ENCODE measurements at regions not wholly inside any gene's neighbourhood (a gene's known extent, or its start where the extent isn't known, plus 50 kb on each side); places are given as distances from the start of the nearest gene placed in this dataset.

DNA sequence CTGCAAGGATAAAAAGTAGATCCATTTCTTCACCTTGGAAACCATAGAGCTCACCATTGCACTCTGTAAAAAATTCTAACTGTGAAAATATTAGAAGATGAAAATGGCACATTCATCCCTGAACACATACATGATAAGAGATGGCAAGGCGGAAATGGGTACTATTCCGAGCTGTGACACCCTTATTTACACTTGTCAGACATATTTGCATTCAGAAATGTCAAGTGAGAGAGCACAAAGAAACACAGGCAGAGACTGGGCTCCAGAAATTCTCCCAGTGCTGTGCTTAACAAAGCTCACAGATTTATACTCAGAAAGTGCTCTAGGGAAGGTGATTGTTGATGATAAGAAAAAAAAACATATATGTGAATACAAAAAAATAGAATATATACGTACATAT lies 170.3 kb upstream of the PUM3 start:
- TF ChIP-seq, protein P1, sequence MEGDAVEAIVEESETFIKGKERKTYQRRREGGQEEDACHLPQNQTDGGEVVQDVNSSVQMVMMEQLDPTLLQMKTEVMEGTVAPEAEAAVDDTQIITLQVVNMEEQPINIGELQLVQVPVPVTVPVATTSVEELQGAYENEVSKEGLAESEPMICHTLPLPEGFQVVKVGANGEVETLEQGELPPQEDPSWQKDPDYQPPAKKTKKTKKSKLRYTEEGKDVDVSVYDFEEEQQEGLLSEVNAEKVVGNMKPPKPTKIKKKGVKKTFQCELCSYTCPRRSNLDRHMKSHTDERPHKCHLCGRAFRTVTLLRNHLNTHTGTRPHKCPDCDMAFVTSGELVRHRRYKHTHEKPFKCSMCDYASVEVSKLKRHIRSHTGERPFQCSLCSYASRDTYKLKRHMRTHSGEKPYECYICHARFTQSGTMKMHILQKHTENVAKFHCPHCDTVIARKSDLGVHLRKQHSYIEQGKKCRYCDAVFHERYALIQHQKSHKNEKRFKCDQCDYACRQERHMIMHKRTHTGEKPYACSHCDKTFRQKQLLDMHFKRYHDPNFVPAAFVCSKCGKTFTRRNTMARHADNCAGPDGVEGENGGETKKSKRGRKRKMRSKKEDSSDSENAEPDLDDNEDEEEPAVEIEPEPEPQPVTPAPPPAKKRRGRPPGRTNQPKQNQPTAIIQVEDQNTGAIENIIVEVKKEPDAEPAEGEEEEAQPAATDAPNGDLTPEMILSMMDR (IDR thresholded peaks at IDR 0.05), result no peak
- TF ChIP-seq POLR2A (IDR thresholded peaks at IDR 0.05), result no peak
- no peak for DNase-seq (ENCODE audit: low spot score in 2 of 2)
- WGBS, 2 donors, result 77 to 83% methylated on average over 3 of the region's 3 CpGs
- no peak overlapping the region for H3K4me3 ChIP-seq (ENCODE audit: low read depth, poor library complexity, severe bottlenecking)
- intact Hi-C loops (cut with DNase I; ENCODE audit: low total_unique reads), result no loop called here

DNA sequence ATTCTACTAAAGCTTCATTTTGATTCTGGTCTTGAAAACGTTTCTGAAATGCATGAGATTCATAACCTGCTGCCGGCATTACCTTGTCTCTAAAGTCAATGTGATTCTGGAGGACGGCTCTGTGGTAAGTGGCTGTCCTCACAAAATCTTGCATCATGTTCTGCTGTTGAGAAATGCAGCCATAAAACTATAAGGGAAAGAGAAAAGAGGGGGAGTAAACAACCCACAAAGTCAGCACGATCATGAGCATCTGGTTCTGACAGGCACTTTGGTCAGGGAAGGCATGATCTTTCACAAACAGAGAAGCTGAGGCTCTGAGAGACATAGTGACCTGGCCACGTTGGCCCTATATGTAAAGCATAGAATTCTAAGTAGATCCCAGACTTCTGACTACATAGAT lies 168.9 kb upstream of the PUM3 start:
- H3K4me3 ChIP-seq (ENCODE audit: low read depth, poor library complexity, severe bottlenecking), result no peak overlapping the region
- DNase-seq (ENCODE audit: low spot score in 2 of 2), result no peak
- WGBS, 2 donors, result 71% methylated on average over 5 of the region's 5 CpGs
- TF ChIP-seq, protein P1 (IDR thresholded peaks at IDR 0.05), result no peak
- TF ChIP-seq POLR2A (IDR thresholded peaks at IDR 0.05), result no peak
- intact Hi-C loops (cut with DNase I; ENCODE audit: low total_unique reads), result no loop called here

DNA sequence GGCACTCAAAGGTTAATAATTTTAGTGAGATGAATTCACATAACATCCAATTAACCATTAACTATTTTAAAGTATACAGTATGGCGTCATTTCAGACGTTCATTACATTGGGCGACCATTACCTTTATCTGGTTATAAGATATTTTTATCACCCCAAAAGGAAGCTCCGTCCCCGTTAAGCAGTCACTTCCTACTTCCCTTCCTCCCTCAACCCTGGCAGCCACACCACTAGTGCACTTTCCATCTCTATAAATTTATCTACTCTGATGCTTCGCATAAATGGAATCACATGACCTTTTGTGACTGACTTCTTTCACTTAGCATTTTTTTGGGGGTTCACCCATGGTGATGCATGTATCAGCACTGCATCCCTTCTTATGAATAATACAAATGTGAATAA lies 168.3 kb upstream of the PUM3 start:
- intact Hi-C loops (cut with DNase I; ENCODE audit: low total_unique reads), result no loop called here
- WGBS, 2 donors, result 76 to 84% methylated on average over 6 of the region's 6 CpGs
- no peak overlapping the region for H3K4me3 ChIP-seq (ENCODE audit: low read depth, poor library complexity, severe bottlenecking)
- TF ChIP-seq, protein P1 (IDR thresholded peaks at IDR 0.05), result no peak
- no peak for TF ChIP-seq POLR2A (IDR thresholded peaks at IDR 0.05)
- DNase-seq (ENCODE audit: low spot score in 2 of 2), result no peak

DNA sequence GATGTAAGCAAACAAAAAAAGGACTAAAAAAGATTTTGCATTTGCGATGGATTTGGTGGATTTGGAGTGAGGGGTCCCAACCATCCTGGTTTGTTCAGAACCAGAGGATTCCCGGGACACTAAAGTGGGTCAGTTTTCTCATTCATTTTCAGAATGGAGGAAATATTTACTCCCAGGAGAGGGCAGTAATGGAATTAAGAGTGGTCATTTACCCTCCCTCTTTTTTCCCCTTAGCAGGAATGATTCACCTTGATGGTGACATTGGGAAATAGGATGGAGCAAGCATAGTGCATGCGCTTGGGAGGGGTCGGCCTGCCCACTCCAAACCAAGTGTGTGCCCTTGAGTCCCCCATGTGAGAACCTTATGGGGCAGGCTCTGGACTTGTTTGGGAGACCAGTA lies 164.2 kb upstream of the PUM3 start:
- WGBS, 2 donors, result 89 to 92% methylated on average over 4 of the region's 4 CpGs
- no peak for TF ChIP-seq POLR2A (IDR thresholded peaks at IDR 0.05)
- TF ChIP-seq, protein P1 (IDR thresholded peaks at IDR 0.05), result no peak
- intact Hi-C loops (cut with DNase I; ENCODE audit: low total_unique reads), result no loop called here

DNA sequence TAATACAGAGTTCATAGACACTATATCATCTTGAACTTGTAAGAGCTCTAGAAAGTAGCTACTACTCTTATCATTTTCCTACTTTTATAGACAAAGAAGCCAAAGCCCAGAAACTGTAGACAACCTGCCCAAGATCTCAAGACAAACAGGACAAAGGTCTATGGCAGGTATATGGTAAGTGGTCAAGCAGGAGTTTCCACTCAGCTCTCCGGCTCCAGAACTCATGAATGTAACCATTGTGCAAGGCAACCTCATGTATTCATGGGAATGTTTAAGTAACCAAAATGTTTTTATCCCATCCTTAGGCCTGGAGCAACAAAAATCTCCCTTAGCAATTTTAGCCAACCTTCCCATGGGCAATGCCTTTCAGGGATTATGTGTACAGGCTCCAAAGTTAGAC lies 163.4 kb upstream of the PUM3 start:
- no peak overlapping the region for H3K4me3 ChIP-seq (ENCODE audit: low read depth, poor library complexity, severe bottlenecking)
- intact Hi-C loops (cut with DNase I; ENCODE audit: low total_unique reads), result no loop called here
- no peak for DNase-seq (ENCODE audit: low spot score in 2 of 2)
- 74 to 79% methylated on average over 1 of the region's 1 CpG for WGBS, 2 donors
- no peak for TF ChIP-seq POLR2A (IDR thresholded peaks at IDR 0.05)
- TF ChIP-seq, protein P1 (IDR thresholded peaks at IDR 0.05), result no peak

More for the DNA sequence above, 164.2 kb upstream of the PUM3 start:
- no peak overlapping the region for H3K4me3 ChIP-seq (ENCODE audit: low read depth, poor library complexity, severe bottlenecking)
- no peak for DNase-seq (ENCODE audit: low spot score in 2 of 2)

DNA sequence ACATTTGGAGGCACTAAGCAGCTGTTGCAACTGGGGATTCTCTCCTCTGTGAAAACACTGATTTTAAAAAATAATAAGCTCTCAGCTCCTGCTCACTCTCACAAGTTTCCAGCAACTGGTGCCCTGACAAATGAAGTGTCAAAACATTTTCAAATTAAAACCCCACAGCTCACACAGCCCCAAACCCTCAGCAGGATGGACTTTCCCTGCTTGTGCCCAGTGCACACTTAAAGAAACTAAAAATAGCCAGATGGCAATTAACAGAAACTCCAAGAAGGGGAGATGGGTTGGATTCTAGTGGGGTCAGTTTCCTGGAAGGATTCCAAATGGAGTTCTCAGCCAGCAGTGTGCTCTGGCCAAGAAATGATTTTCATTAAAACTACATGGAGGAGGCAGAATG lies 163.0 kb upstream of the PUM3 start:
- no peak overlapping the region for H3K4me3 ChIP-seq (ENCODE audit: low read depth, poor library complexity, severe bottlenecking)
- no peak for DNase-seq (ENCODE audit: low spot score in 2 of 2)
- intact Hi-C loops (cut with DNase I; ENCODE audit: low total_unique reads), result no loop called here
- TF ChIP-seq, protein P1 (IDR thresholded peaks at IDR 0.05), result no peak
- TF ChIP-seq POLR2A (IDR thresholded peaks at IDR 0.05), result no peak

Data from lower leg skin (tissue), 4 donors.